ENCODE measurements at regions not wholly inside any gene's neighbourhood (a gene's known extent, or its start where the extent isn't known, plus 50 kb on each side); places are given as distances from the start of the nearest gene placed in this dataset.
"Not testable (repeated sequence)": the region's sequence is repeated elsewhere in the genome, so short reads cannot be mapped to it uniquely, and the experiment has no call there.

DNA sequence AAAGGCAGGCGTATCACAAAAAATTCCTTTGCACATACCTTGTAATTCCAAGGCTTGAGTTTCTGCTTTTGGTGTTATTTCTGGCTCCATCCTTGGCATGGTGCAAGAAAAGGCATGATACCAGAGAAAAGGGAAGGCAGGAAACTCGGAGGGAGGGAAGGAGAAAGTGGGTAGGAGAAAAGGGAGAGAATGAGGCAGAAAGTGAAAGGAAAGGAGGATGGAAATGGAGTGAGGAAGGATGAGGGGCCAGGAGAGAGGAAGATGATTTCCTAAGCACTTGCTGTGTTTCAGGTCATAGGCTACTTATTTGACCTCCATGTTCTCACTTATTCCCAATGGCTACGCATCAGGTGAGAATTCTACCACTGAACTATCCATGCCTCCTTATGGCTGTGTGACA is 110.8 kb upstream of the JCAD start:
- H3K27ac ChIP-seq (ENCODE audit: low read length), result no peak overlapping the region
- H2AFZ ChIP-seq (ENCODE audit: low read depth, low read length), result no peak overlapping the region
- TF ChIP-seq TAF1 (IDR thresholded peaks at IDR 0.05; ENCODE audit: low read depth), result no peak
- TF ChIP-seq SMC3 (conservative IDR thresholded peaks at IDR 0.05; ENCODE audit: poor library complexity), result no peak
- no peak for TF ChIP-seq EP300 (conservative IDR thresholded peaks at IDR 0.05; ENCODE audit: poor library complexity, severe bottlenecking)
- no peak for TF ChIP-seq MXI1 (conservative IDR thresholded peaks at IDR 0.05; ENCODE audit: poor library complexity, severe bottlenecking)
- no peak for TF ChIP-seq EZH2 (IDR thresholded peaks at IDR 0.05; ENCODE audit: borderline replicate concordance, insufficient read depth, low read length, poor library complexity, severe bottlenecking)
- TF ChIP-seq, protein P1, sequence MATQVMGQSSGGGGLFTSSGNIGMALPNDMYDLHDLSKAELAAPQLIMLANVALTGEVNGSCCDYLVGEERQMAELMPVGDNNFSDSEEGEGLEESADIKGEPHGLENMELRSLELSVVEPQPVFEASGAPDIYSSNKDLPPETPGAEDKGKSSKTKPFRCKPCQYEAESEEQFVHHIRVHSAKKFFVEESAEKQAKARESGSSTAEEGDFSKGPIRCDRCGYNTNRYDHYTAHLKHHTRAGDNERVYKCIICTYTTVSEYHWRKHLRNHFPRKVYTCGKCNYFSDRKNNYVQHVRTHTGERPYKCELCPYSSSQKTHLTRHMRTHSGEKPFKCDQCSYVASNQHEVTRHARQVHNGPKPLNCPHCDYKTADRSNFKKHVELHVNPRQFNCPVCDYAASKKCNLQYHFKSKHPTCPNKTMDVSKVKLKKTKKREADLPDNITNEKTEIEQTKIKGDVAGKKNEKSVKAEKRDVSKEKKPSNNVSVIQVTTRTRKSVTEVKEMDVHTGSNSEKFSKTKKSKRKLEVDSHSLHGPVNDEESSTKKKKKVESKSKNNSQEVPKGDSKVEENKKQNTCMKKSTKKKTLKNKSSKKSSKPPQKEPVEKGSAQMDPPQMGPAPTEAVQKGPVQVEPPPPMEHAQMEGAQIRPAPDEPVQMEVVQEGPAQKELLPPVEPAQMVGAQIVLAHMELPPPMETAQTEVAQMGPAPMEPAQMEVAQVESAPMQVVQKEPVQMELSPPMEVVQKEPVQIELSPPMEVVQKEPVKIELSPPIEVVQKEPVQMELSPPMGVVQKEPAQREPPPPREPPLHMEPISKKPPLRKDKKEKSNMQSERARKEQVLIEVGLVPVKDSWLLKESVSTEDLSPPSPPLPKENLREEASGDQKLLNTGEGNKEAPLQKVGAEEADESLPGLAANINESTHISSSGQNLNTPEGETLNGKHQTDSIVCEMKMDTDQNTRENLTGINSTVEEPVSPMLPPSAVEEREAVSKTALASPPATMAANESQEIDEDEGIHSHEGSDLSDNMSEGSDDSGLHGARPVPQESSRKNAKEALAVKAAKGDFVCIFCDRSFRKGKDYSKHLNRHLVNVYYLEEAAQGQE (IDR thresholded peaks at IDR 0.05; ENCODE audit: borderline replicate concordance), result no peak
- no peaks in the 10 kb centered on the region for H3K9me3 ChIP-seq (ENCODE audit: low read length)
- no peak overlapping the region for H3K9ac ChIP-seq (ENCODE audit: low read length)
- no peaks in the 10 kb centered on the region for H4K20me1 ChIP-seq (ENCODE audit: insufficient read depth)
- no peaks in the 10 kb centered on the region for H3K9me2 ChIP-seq (ENCODE audit: insufficient read depth, low read length)
- no peak overlapping the region for H3K4me2 ChIP-seq (ENCODE audit: low read length)
- H3K4me3 ChIP-seq (ENCODE audit: low read length), result no peak overlapping the region
- no peaks in the 10 kb centered on the region for H3F3A ChIP-seq (ENCODE audit: insufficient read depth, low read length, poor library complexity, severe bottlenecking)
- no peaks in the 10 kb centered on the region for H3K79me2 ChIP-seq (replicated peaks; ENCODE audit: insufficient read depth, low read length)
- H3K27me3 ChIP-seq (ENCODE audit: insufficient read depth, low read depth, low read length), result no peaks in the 10 kb centered on the region
- no peaks in the 10 kb centered on the region for H3K36me3 ChIP-seq (ENCODE audit: insufficient read depth, low read length)

DNA sequence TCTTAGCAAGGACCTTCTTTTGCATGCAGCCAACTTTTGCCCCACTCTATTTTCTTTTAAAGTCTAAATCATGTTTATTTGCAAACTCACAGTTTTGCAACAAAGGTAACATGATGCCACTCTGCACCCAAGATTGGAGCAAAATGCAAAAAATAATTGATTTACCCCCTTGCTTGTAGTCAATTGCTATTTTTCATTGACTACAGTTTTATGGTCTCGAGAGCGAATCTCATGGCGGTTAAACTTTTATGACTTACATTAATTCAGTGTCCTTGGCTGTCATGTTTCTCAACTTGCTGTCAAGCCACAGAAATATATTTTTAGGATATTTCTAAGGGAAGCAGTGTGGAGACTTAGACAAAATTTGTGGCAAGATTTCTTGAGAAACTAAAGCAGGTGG is 110.0 kb upstream of the JCAD start:
- no peak overlapping the region for H2AFZ ChIP-seq (ENCODE audit: low read depth, low read length)
- no peak overlapping the region for H3K4me3 ChIP-seq (ENCODE audit: low read length)
- H3K9me3 ChIP-seq (ENCODE audit: low read length), result no peaks in the 10 kb centered on the region
- no peaks in the 10 kb centered on the region for H3K36me3 ChIP-seq (ENCODE audit: insufficient read depth, low read length)
- no peak overlapping the region for H3K27ac ChIP-seq (ENCODE audit: low read length)
- H4K20me1 ChIP-seq (ENCODE audit: insufficient read depth), result no peaks in the 10 kb centered on the region
- TF ChIP-seq EZH2 (IDR thresholded peaks at IDR 0.05; ENCODE audit: borderline replicate concordance, insufficient read depth, low read length, poor library complexity, severe bottlenecking) (no peak), EP300 (conservative IDR thresholded peaks at IDR 0.05; ENCODE audit: poor library complexity, severe bottlenecking) (no peak), MXI1 (conservative IDR thresholded peaks at IDR 0.05; ENCODE audit: poor library complexity, severe bottlenecking) (no peak), SMC3 (conservative IDR thresholded peaks at IDR 0.05; ENCODE audit: poor library complexity) (no peak), POLR2AphosphoS5 (IDR thresholded peaks at IDR 0.05) (no peak), TAF1 (IDR thresholded peaks at IDR 0.05; ENCODE audit: low read depth) (no peak)
- no peaks in the 10 kb centered on the region for H3F3A ChIP-seq (ENCODE audit: insufficient read depth, low read length, poor library complexity, severe bottlenecking)
- no peak overlapping the region for H3K9ac ChIP-seq (ENCODE audit: low read length)
- H3K4me2 ChIP-seq (ENCODE audit: low read length), result no peak overlapping the region
- no peaks in the 10 kb centered on the region for H3K79me2 ChIP-seq (replicated peaks; ENCODE audit: insufficient read depth, low read length)
- H3K27me3 ChIP-seq (ENCODE audit: insufficient read depth, low read depth, low read length), result no peaks in the 10 kb centered on the region
- H3K9me2 ChIP-seq (ENCODE audit: insufficient read depth, low read length), result no peaks in the 10 kb centered on the region

DNA sequence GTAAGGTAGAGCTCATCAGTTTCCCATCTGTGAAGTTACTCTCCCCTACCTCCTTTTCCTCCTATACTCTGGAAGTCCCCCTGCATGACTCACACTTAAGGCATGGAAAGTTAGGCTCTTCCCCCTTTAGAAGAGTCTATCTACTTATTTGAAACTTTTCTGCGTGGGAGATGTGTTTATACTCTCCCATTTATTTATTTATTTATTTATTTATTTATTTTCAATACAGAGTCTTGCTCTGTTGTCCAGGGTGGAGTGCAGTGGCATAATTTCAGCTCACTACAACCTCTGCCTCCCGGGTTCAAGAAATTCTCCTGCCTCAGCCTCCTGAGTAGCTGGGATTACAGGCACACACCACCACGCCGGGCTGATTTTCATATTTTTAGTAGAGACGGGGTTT is 107.5 kb upstream of the JCAD start:
- no peaks in the 10 kb centered on the region for H3K27me3 ChIP-seq (ENCODE audit: insufficient read depth, low read depth, low read length)
- H3K9ac ChIP-seq (ENCODE audit: low read length), result no peak overlapping the region
- no peak overlapping the region for H3K4me3 ChIP-seq (ENCODE audit: low read length)
- H3F3A ChIP-seq (ENCODE audit: insufficient read depth, low read length, poor library complexity, severe bottlenecking), result no peaks in the 10 kb centered on the region
- no peaks in the 10 kb centered on the region for H3K9me3 ChIP-seq (ENCODE audit: low read length)
- no peaks in the 10 kb centered on the region for H3K36me3 ChIP-seq (ENCODE audit: insufficient read depth, low read length)
- no peak overlapping the region for H2AFZ ChIP-seq (ENCODE audit: low read depth, low read length)
- TF ChIP-seq MXI1 (conservative IDR thresholded peaks at IDR 0.05; ENCODE audit: poor library complexity, severe bottlenecking) (no peak), RAD21 (conservative IDR thresholded peaks at IDR 0.05) (no peak), EZH2 (IDR thresholded peaks at IDR 0.05; ENCODE audit: borderline replicate concordance, insufficient read depth, low read length, poor library complexity, severe bottlenecking) (no peak), SMC3 (conservative IDR thresholded peaks at IDR 0.05; ENCODE audit: poor library complexity) (no peak), EP300 (conservative IDR thresholded peaks at IDR 0.05; ENCODE audit: poor library complexity, severe bottlenecking) (no peak)
- TF ChIP-seq, protein P2, sequence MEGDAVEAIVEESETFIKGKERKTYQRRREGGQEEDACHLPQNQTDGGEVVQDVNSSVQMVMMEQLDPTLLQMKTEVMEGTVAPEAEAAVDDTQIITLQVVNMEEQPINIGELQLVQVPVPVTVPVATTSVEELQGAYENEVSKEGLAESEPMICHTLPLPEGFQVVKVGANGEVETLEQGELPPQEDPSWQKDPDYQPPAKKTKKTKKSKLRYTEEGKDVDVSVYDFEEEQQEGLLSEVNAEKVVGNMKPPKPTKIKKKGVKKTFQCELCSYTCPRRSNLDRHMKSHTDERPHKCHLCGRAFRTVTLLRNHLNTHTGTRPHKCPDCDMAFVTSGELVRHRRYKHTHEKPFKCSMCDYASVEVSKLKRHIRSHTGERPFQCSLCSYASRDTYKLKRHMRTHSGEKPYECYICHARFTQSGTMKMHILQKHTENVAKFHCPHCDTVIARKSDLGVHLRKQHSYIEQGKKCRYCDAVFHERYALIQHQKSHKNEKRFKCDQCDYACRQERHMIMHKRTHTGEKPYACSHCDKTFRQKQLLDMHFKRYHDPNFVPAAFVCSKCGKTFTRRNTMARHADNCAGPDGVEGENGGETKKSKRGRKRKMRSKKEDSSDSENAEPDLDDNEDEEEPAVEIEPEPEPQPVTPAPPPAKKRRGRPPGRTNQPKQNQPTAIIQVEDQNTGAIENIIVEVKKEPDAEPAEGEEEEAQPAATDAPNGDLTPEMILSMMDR (IDR thresholded peaks at IDR 0.05; ENCODE audit: poor library complexity, severe bottlenecking), result no peak
- TF ChIP-seq, protein P1 (IDR thresholded peaks at IDR 0.05; ENCODE audit: borderline replicate concordance), result no peak
- H4K20me1 ChIP-seq (ENCODE audit: insufficient read depth), result no peaks in the 10 kb centered on the region
- H3K4me2 ChIP-seq (ENCODE audit: low read length), result no peak overlapping the region
- H3K79me2 ChIP-seq (replicated peaks; ENCODE audit: insufficient read depth, low read length), result no peaks in the 10 kb centered on the region
- H3K27ac ChIP-seq (ENCODE audit: low read length), result no peak overlapping the region
- no peaks in the 10 kb centered on the region for H3K9me2 ChIP-seq (ENCODE audit: insufficient read depth, low read length)

DNA sequence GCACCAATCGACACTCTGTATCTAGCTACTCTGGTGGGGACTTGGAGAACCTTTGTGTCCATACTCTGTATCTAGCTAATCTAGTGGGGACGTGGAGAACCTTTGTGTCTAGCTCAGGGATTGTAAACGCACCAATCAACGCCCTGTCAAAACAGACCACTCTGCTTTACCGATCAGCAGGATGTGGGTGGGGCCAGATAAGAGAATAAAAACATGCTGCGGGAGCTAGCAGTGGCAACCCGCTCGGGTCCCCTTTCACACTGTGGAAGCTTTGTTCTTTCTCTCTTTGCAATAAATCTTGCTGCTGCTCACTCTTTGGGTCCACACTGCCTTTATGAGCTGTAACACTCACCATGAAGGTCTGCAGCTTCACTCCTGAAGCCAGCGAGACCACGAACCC is 104.0 kb upstream of the JCAD start:
- not testable (repeated sequence) for H3K27me3 ChIP-seq (ENCODE audit: insufficient read depth, low read depth, low read length)

More for the DNA sequence above, 104.0 kb upstream of the JCAD start:
- H3K27ac ChIP-seq (ENCODE audit: low read length); H3K9me3 ChIP-seq (ENCODE audit: low read length); H3K4me2 ChIP-seq (ENCODE audit: low read length); H2AFZ ChIP-seq (ENCODE audit: low read depth, low read length); H3K9me2 ChIP-seq (ENCODE audit: insufficient read depth, low read length); H3K4me3 ChIP-seq (ENCODE audit: low read length); H3F3A ChIP-seq (ENCODE audit: insufficient read depth, low read length, poor library complexity, severe bottlenecking); H3K9ac ChIP-seq (ENCODE audit: low read length); H3K36me3 ChIP-seq (ENCODE audit: insufficient read depth, low read length); H4K20me1 ChIP-seq (ENCODE audit: insufficient read depth); H3K79me2 ChIP-seq (replicated peaks; ENCODE audit: insufficient read depth, low read length): not testable (repeated sequence)
